OCI-LY7 (cell line): ENCODE measurements at regions not wholly inside any gene's neighbourhood (a gene's known extent, or its start where the extent isn't known, plus 50 kb on each side); places are given as distances from the start of the nearest gene placed in this dataset.

Source experiments
- BruUV-seq: library from RNA; stranded (reverse); fragments of 400-500 nt; replicated peaks from 2 replicates; lab custom pipeline; 2021; lab: Mats Ljungman, UMichigan
- CTCF ChIA-PET: fragments of 300-600 bp; sonication (Branson Sonifier 250); formaldehyde crosslinking; loops from one replicate; lab custom pipeline; 2022; ENCODE audit warnings: antibody characterized with exemption; ENCODE audit not compliant: unreplicated experiment; lab: Charles Lee
- POLR2A ChIA-PET: fragments of 300-600 bp; sonication (Branson Sonifier 250); formaldehyde crosslinking; loops from one replicate; lab custom pipeline; 2022; ENCODE audit warnings: antibody characterized with exemption; lab: Charles Lee
- DNase-seq: peaks from one replicate; pipeline ENCODE4 v3.0.0-alpha.2; 2015; ENCODE audit warnings: low spot score
- H2AFZ ChIP-seq: fragments of 200-600 bp; sonication (generic), shearing (Covaris generic); 2 replicates; pipeline ENCODE4 v1.6.1; 2014; ENCODE audit warnings: mild to moderate bottlenecking, antibody characterized with exemption, low read length, moderate library complexity
- H3K27ac ChIP-seq: fragments of 200-600 bp; sonication (generic); 2 replicates; pipeline ENCODE4 v1.5.1; 2014; ENCODE audit warnings: mixed run types, low read depth, mild to moderate bottlenecking, moderate library complexity, low read length, inconsistent platforms; ENCODE audit not compliant: poor library complexity, severe bottlenecking
- H3K36me3 ChIP-seq: fragments of 200-600 bp; sonication (generic); 2 replicates; pipeline ENCODE4 v1.6.1; 2014; ENCODE audit warnings: mild to moderate bottlenecking, antibody characterized with exemption, low read length, moderate library complexity, mixed read lengths; ENCODE audit not compliant: insufficient read depth
- H3K4me1 ChIP-seq: fragments of 200-600 bp; sonication (generic); 2 replicates; pipeline ENCODE4 v1.5.1; 2014; ENCODE audit warnings: mild to moderate bottlenecking, low read length; ENCODE audit not compliant: insufficient read depth, poor library complexity, severe bottlenecking
- H3K4me2 ChIP-seq: fragments of 200-600 bp; sonication (generic); 2 replicates; pipeline ENCODE4 v1.6.1; 2014; ENCODE audit warnings: mild to moderate bottlenecking, low read length
- H3K4me3 ChIP-seq: fragments of 200-600 bp; sonication (generic); 2 replicates; pipeline ENCODE4 v1.5.1; 2014; ENCODE audit warnings: mild to moderate bottlenecking, low read depth, low read length; ENCODE audit not compliant: poor library complexity, severe bottlenecking
- H3K79me2 ChIP-seq: fragments of 200-600 bp; sonication (generic); 2 replicates; pipeline ENCODE4 v1.6.1; 2016; ENCODE audit warnings: low read depth, mild to moderate bottlenecking, low read length, moderate library complexity, mixed read lengths; ENCODE audit not compliant: insufficient read depth
- H3K9me2 ChIP-seq: fragments of 200-600 bp; sonication (generic); 2 replicates; pipeline ENCODE4 v1.6.1; 2016; ENCODE audit warnings: mild to moderate bottlenecking, low read length, mixed read lengths; ENCODE audit not compliant: insufficient read depth
- H3K9me3 ChIP-seq: fragments of 200-600 bp; sonication (generic); 2 replicates; pipeline ENCODE4 v1.6.1; 2014; ENCODE audit warnings: mild to moderate bottlenecking, mixed run types, low read length, mixed read lengths
- H4K20me1 ChIP-seq: fragments of 200-600 bp; sonication (generic); 2 replicates; pipeline ENCODE4 v1.6.1; 2014; ENCODE audit warnings: mild to moderate bottlenecking, antibody characterized with exemption, low read length, moderate library complexity, mixed read lengths; ENCODE audit not compliant: insufficient read depth
- EZH2phosphoT487 ChIP-seq: fragments of 200-600 bp; sonication (generic); IDR thresholded peaks from 2 replicates; pipeline ENCODE4 v1.6.1; 2018; ENCODE audit warnings: low read depth, borderline replicate concordance, mild to moderate bottlenecking, mixed run types, antibody characterized with exemption, low read length, moderate library complexity, mixed read lengths
- intact Hi-C: fragments of 100-400 bp; cut with micrococcal nuclease; formaldehyde crosslinking; loops from one replicate; pipeline ENCODE4 v1.10.0; 2022; ENCODE audit not compliant: unreplicated experiment
- TF ChIP-seq, protein P1 (sequence below): fragments of 200-600 bp; sonication (generic); conservative IDR thresholded peaks from 2 replicates; pipeline ENCODE4 v1.5.1; 2014; ENCODE audit warnings: mild to moderate bottlenecking, antibody characterized with exemption, low read length, moderate library complexity, mixed read lengths

- BruUV-seq, result no TSS peak
- Histone ChIP-seq H3K9me3 (no peaks in the 10 kb centered on the region), H2AFZ (no peak overlapping the region), H3K36me3 (no peaks in the 10 kb centered on the region), H3K4me2 (no peak overlapping the region), H4K20me1 (no peaks in the 10 kb centered on the region), H3K27ac (no peak overlapping the region), H3K9me2 (no peaks in the 10 kb centered on the region), H3K79me2 (no peaks in the 10 kb centered on the region), H3K4me3 (no peak overlapping the region), H3K4me1 (no peaks in the 10 kb centered on the region)
- POLR2A ChIA-PET, result no interaction called here
- no peak for DNase-seq
- TF ChIP-seq EZH2phosphoT487, result no peak
- TF ChIP-seq, protein P1, sequence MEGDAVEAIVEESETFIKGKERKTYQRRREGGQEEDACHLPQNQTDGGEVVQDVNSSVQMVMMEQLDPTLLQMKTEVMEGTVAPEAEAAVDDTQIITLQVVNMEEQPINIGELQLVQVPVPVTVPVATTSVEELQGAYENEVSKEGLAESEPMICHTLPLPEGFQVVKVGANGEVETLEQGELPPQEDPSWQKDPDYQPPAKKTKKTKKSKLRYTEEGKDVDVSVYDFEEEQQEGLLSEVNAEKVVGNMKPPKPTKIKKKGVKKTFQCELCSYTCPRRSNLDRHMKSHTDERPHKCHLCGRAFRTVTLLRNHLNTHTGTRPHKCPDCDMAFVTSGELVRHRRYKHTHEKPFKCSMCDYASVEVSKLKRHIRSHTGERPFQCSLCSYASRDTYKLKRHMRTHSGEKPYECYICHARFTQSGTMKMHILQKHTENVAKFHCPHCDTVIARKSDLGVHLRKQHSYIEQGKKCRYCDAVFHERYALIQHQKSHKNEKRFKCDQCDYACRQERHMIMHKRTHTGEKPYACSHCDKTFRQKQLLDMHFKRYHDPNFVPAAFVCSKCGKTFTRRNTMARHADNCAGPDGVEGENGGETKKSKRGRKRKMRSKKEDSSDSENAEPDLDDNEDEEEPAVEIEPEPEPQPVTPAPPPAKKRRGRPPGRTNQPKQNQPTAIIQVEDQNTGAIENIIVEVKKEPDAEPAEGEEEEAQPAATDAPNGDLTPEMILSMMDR, result no peak
- intact Hi-C loops, result no loop called here
- CTCF ChIA-PET, result no interaction called here
Observed at GRCh38 chr15:60155661-60156060, 151.6 kb downstream of the FOXB1 start.

GRCh38 chr15:60160909-60161308 is 156.8 kb downstream of the FOXB1 start:
- Histone ChIP-seq H3K9me3 (no peaks in the 10 kb centered on the region), H3K27ac (no peak overlapping the region), H3K4me2 (no peak overlapping the region), H3K36me3 (no peaks in the 10 kb centered on the region), H3K9me2 (no peaks in the 10 kb centered on the region), H3K79me2 (no peaks in the 10 kb centered on the region), H3K4me1 (no peaks in the 10 kb centered on the region), H2AFZ (no peak overlapping the region), H4K20me1 (no peaks in the 10 kb centered on the region), H3K4me3 (no peak overlapping the region)
- TF ChIP-seq, protein P1, result no peak
- no peak for TF ChIP-seq EZH2phosphoT487
- intact Hi-C loops, result no loop called here
- DNase-seq, result no peak
- ChIA-PET POLR2A (no interaction called here), CTCF (no interaction called here)
- BruUV-seq, result no TSS peak

GRCh38 chr15:60161704-60162103 is 157.6 kb downstream of the FOXB1 start:
- Histone ChIP-seq H4K20me1 (no peaks in the 10 kb centered on the region), H3K4me2 (no peak overlapping the region), H2AFZ (no peak overlapping the region), H3K79me2 (no peaks in the 10 kb centered on the region), H3K36me3 (no peaks in the 10 kb centered on the region), H3K9me3 (no peaks in the 10 kb centered on the region), H3K9me2 (no peaks in the 10 kb centered on the region), H3K4me1 (no peaks in the 10 kb centered on the region), H3K27ac (no peak overlapping the region), H3K4me3 (no peak overlapping the region)
- ChIA-PET CTCF (no interaction called here), POLR2A (interaction anchor here (0.7 kb wide), 1 partner anchor 12 kb away, joined by 3 read pairs; no protein-coding TSS in a partner anchor)
- TF ChIP-seq EZH2phosphoT487, result no peak
- TF ChIP-seq, protein P1, result no peak
- BruUV-seq, result no TSS peak
- DNase-seq, result no peak
- intact Hi-C loops, result no loop called here
